ENCODE measurements at regions not wholly inside any gene's neighbourhood (a gene's known extent, or its start where the extent isn't known, plus 50 kb on each side); places are given as distances from the start of the nearest gene placed in this dataset.
"Not testable (repeated sequence)": the region's sequence is repeated elsewhere in the genome, so short reads cannot be mapped to it uniquely, and the experiment has no call there.

GRCh38 chr1:188489336-188490112, 1660.8 kb downstream of the PLA2G4A start:
- no peak for DNase-seq

DNA sequence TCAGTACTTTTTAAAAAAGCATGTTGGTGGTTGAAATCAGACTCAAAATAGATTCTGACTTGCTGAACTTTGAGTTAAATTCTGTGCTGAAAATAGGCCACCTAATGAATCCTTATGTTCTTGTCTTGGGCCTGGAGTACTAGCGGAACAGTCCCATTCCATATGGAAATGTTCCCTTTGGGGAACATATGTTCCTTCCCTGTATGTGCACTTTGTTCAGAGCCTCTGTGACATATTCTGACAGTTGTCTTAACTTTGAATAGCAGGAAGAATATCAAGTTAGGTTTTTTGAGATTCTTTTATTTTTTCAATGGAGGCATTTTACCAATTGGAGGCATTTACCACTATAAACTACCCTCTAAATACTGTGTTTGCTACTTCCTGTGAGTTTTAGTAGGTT, 1667.8 kb downstream of the PLA2G4A start:
- no peak for DNase-seq

- DNase-seq, result no peak
These were observed 1668.3 kb downstream of the PLA2G4A start for GRCh38 chr1:188497020-188497419.

- no peak for DNase-seq
These were observed 1670.9 kb downstream of the PLA2G4A start for GRCh38 chr1:188499690-188500089.

DNA sequence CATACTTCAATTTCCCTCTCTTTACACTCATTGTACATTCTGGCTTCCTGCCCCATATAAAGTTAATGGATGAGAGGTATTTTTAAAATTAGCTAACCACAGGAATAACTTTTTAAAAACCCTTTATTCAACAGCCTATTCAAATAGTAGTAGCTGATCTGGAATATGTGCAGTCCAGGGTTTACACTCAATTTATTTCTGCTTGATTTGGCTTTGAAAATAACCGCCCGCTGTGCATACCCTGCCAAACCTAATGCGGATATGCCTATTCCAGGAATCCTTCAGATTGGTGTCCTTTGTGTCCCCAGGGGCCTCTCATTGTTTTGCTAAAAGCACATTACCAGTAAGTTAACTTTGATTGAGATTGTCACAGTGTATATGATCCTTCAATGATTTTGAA, 1686.2 kb downstream of the PLA2G4A start:
- no peak for DNase-seq

DNA sequence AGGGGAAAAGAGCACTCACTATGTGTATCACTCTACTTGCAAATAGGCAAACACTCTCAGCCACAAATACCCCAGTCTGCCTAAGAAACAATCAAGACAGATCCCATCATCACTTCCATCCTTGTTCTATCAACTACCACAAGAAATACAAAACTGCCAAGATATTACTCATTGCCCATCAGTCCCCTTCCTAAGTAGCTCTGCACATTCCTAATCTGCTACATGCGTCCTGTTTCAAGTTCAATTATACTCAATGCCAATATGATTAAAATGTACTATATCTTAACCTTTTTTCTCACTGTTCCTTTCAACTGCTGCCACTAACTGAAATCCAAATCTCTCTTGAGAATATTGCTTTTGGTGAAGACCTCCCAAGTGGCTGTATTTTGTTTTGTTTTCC, 1688.4 kb downstream of the PLA2G4A start:
- no peak for DNase-seq

- no peak for DNase-seq
These were observed 1722.4 kb downstream of the PLA2G4A start for GRCh38 chr1:188551176-188551575.

- no peak for DNase-seq
These were observed 1728.3 kb downstream of the PLA2G4A start for GRCh38 chr1:188557053-188557452.

GRCh38 chr1:188582911-188583532, 1754.3 kb downstream of the PLA2G4A start:
- DNase-seq, result no peak

- no peak for DNase-seq
These were observed 1755.4 kb downstream of the PLA2G4A start for GRCh38 chr1:188584119-188584518.

GRCh38 chr1:188590641-188591040, 1761.9 kb downstream of the PLA2G4A start:
- DNase-seq, result no peak

DNA sequence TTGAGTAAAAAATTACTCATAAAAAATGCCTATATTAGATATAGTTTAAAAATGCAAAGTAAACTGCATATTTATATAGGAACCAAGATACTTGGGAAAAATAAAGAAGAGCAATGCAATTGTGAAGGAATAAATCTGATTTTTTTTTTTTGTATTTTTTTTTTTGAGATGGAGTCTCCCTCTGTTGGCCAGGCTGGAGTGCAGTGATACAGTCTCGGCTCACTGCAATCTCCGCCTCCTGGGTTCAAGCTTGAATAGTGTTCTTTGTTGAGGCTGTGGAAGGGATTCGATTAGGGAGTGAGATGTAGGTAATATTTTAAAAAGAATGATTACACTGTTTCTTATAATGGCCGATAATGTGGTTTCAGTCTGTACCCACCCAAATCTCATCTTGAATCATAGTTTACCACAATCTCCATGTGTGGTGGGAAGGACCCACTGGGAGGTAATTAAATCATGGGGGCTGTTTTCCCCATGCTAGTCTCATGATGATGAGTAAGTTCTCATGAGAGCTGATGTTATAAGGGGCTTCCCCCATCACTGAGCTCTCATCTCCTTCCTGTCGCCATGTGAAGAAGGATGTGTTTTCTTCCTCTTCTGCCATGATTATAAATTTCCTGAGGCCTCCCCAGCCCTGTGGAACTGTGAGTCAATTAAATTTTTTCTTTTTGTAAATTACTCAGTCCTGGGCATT, 1765.9 kb downstream of the PLA2G4A start:
- DNase-seq, result no peak

- DNase-seq, result no peak
These were observed 1770.6 kb downstream of the PLA2G4A start for GRCh38 chr1:188599313-188599712.

DNA sequence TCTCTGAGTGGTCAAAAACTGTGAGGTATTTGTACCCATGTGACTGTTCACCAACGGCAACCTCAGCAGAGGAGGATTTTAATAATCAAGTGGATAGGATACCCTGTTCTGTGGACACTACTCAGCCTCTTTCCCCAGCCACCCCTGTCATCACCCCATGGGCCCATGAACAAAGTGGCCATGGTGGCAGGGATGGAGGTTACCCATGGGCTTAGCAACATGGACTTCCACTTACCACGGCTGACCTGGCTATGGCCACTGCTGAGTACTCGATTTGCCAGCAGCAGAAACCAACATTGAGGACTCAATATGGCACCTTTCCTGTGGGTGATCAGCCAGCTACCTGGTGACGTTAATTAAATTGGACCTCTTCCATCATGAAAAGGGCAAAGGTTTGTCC, 1782.7 kb downstream of the PLA2G4A start:
- DNase-seq, result no peak

DNA sequence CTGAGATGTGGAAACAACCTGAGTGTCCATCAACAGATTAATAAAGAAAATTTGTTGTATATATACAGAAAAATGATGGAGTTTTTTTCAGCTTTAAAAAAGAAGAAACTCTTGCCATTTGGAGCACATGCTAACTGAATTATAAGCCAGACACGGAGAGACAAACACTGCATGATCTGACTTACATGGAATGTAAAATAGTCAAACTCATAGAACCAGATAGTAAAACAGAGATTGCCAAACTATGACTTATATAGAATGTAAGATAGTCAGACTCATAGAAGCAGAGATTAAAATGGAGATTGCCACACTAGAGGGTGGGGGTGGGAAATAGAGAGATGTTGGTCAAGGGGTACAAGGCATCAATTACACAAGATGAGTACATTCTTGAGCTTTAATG, 1786.6 kb downstream of the PLA2G4A start:
- DNase-seq, result no peak

DNA sequence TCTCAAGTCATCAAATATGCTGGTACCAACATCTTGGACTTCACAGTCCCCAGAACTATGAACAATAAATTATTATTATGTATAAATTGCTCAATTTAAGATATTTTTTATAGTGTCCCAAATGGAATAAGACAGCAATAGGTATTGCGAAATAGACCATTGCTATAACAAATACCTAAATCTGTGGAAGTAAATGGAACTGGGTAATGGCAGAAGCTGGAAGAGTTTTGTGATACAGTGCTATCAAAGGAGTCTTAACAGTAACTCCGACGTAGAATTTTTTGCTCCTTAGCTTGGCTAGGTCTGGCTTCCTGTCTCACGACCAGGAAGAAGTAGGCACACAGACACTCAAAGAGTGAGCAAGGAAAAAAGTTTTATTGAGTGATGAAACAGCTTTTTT, 1791.5 kb downstream of the PLA2G4A start:
- no peak for DNase-seq

GRCh38 chr1:188641566-188642211, 1812.9 kb downstream of the PLA2G4A start:
- DNase-seq, result no peak

DNA sequence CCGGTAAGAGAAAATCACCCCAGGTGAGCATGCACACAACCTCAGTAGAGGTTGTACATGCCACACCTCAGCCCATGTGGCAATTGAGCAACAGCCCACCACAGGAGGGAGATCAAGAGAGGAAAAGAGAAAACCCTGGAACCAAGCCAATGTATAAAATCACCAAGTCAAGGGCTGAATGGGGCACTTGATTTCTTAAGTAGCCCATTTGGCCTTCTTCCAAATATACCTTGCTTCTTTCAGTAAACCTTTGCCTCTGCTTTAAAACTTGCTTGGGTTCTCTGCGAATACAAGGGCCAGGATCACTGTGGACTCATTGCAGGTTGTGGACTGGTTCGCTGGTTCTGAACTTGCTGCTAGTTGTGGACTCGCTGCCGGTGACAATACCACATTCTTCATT, 1814.0 kb downstream of the PLA2G4A start:
- DNase-seq, result no peak

DNA sequence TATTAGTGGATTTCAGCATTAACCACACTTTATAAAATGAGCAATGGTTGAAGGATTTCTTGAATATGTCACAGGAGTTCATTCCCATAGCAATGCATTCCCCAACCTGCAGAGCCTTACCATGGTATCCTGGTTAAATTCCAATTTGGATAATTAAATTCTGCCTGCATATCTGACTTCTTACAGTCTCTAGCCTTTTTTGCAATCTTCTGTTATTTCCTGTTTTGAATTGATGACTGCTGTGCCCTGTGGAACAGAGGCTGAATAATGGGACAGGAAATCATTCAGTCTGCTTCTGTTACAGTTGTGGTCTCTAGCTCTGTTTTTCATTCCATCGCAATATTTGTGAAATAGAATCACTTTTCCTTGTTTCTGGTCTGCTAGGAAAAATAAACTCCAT, 1823.9 kb downstream of the PLA2G4A start:
- no peak for DNase-seq

DNA sequence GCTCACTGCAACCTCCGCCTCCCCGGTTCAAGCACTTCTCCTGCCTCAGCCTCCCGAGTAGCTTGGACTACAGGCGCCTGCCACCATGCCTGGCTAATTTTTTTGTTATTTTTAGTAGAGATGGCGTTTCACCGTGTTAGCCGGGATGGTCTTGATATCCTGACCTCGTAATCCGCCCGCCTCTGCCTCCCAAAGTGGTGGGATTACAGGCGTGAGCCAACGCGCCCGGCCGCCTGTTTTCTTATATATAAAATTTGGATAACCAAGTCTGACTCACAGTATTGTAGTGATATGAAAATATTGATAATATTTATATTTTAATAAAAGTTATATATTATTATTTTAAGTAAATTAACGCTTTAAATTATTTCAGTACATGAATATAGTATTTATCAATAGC, 1821.7 kb downstream of the BRINP3 start:
- DNase-seq, result not testable (repeated sequence)

DNA sequence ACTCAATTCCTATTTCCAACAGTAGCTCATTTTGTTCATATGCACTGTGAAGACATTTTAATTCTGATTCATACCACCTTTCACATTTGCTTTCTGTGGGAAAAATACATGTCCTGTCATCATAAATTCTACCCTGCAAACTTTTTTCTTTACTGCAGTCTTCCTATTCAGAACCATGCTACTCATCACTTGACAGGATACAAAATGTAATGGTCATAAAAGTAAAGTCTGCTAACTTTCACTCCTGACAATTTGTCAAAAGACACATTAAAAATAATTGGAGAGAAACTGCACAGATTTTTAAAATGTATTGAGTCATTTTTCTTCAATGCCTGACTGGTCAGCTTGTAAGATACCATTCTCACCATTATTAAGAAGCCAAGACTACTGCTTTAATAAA, 1817.1 kb downstream of the BRINP3 start:
- DNase-seq, result no peak

DNA sequence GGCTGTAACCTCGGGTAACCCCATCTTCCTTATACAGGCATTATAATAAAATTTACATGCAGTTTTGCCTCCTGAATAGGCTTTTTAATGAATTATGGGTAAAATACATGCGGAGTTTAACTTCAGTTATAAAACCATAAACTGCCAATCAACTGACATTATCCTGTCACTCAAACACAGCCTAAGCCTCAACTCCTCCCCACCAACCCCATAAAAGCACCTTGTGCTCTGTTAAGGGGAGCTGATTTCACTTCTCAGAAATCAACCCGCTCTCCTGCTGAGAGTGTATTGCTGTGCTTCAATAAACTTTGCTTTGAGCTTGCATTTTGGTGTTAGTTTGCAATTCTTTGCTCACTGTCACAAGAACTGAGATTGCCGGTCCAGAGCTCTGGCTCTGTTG, 1812.2 kb downstream of the BRINP3 start:
- no peak for DNase-seq

- DNase-seq, result no peak
These were observed 1809.6 kb downstream of the BRINP3 start for GRCh38 chr1:188668083-188668482.

Data from activated CD4-positive, alpha-beta T cell treated with anti-CD3 and anti-CD28 coated beads, Interleukin-2, amount 50 U/mL, for 48 hours (primary cell).